ENCODE measurements at regions not wholly inside any gene's neighbourhood (a gene's known extent, or its start where the extent isn't known, plus 50 kb on each side); places are given as distances from the start of the nearest gene placed in this dataset.

DNA sequence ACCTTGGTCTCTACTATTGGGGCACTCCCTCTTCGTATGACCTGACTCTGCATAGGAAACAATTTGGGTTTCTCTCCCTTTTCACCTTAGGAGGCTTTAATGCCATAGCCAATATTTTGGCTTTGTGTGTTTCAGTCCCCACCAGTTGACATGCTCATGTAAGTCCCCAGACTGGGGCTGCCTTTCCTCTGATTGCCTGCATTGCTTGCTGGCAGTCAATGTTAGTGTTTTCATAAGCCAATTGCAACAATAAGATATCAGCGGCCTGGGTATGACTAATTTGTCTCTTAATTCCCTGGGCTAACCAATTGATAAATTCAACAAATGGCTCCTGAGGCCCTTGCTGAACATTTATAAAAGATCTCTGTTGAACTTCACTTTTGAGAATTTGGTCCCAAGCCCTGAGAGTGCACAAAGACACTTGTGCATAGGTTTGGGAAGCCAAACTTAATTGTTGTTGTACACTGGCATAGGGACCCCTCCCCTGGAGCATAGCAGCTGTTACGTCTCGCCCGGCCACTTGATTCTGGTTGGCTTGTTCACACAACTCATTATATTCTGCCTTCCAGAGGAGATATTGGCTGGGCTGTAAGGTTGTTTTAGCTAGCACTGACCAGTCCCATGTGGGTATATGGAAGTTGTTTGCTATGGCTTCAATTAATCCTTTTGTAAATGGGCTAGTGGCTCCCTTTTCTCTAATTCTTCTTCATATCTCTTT is 206.2 kb downstream of the PABPC4L start:
- TF ChIP-seq EZH2 (IDR thresholded peaks at IDR 0.05; ENCODE audit: insufficient read depth, poor library complexity, severe bottlenecking) (no peak), EZH2phosphoT487 (IDR thresholded peaks at IDR 0.05; ENCODE audit: insufficient read depth, low read depth) (no peak)

All from GM23248 (cell line).